ENCODE measurements at regions not wholly inside any gene's neighbourhood (a gene's known extent, or its start where the extent isn't known, plus 50 kb on each side); places are given as distances from the start of the nearest gene placed in this dataset.

DNA sequence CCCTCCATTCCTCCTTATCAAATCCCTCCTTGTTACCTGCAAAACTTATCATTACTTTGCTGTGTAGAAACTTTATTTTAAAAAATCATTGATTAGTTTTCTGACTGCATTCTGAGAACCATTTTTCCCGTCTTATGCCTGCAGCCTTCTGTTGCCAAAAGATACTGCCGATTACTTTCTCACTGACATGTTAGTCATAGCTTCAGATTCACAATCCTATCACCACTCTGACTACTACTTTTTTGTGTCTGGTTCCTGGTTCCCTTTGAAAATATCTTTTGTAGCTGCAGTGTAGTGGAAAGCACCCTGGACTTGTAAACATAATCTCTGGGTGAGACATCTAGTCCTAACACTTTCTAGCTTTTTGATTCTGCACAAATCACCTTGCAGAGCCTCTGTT, 71.7 kb downstream of the NR2F1 start:
- intact Hi-C loops (cut with DNase I) = no loop called here
- Histone ChIP-seq H3K4me3 (ENCODE audit: low read length in 3 of 3) (no peak overlapping the region), H3K36me3 (ENCODE audit: control insufficient read depth in 2 of 3, insufficient read depth in 3 of 3, low read length in 3 of 3) (no peaks in the 10 kb centered on the region), H3K9ac (ENCODE audit: low read length in 3 of 3) (no peak overlapping the region), H3K4me1 (ENCODE audit: control insufficient read depth in 2 of 3, insufficient read depth in 2 of 3, low read depth in 1 of 3, low read length in 3 of 3) (no peaks in the 10 kb centered on the region), H3K27me3 (ENCODE audit: control insufficient read depth, insufficient read depth, low read length) (no peaks in the 10 kb centered on the region), H3K27ac (ENCODE audit: low read depth in 2 of 2, low read length in 2 of 2) (no peak overlapping the region), H3K9me3 (ENCODE audit: control insufficient read depth in 2 of 3, insufficient read depth in 1 of 3, low read length in 3 of 3) (no peaks in the 10 kb centered on the region)
- DNase-seq (no peak), FAIRE-seq (no peak)
- no peak for TF ChIP-seq CTCF (IDR thresholded peaks at IDR 0.05; ENCODE audit: borderline replicate concordance, extremely low read depth, insufficient read depth)

DNA sequence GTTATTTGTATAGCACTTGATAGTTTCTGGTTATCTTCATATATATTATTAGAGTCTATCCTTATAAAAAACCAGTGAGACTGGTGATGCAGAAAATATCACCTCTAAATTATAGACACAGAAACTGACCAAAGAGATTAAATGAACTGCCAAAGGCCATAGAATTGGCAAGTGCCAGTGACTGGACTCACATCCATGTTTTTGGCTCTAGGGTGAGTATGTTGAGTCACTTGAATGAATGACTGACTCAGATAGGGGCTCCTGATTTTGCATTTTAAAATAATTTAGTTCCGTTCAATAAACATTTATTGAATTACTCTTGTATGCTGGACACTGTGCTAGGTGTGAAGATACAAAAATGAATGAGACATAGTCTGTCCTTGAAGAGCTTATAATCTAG, 70.7 kb downstream of the NR2F1 start:
- Histone ChIP-seq H3K27ac (ENCODE audit: low read depth in 2 of 2, low read length in 2 of 2) (no peak overlapping the region), H3K36me3 (ENCODE audit: control insufficient read depth in 2 of 3, insufficient read depth in 3 of 3, low read length in 3 of 3) (no peaks in the 10 kb centered on the region), H3K27me3 (ENCODE audit: control insufficient read depth, insufficient read depth, low read length) (no peaks in the 10 kb centered on the region), H3K4me1 (ENCODE audit: control insufficient read depth in 2 of 3, insufficient read depth in 2 of 3, low read depth in 1 of 3, low read length in 3 of 3) (no peaks in the 10 kb centered on the region), H3K9me3 (ENCODE audit: control insufficient read depth in 2 of 3, insufficient read depth in 1 of 3, low read length in 3 of 3) (no peaks in the 10 kb centered on the region), H3K4me3 (ENCODE audit: low read length in 3 of 3) (no peak overlapping the region), H3K9ac (ENCODE audit: low read length in 3 of 3) (no peak overlapping the region)
- no peak for TF ChIP-seq CTCF (IDR thresholded peaks at IDR 0.05; ENCODE audit: borderline replicate concordance, extremely low read depth, insufficient read depth)
- DNase-seq (no peak), FAIRE-seq (no peak)
- intact Hi-C loops (cut with DNase I) = no loop called here

DNA sequence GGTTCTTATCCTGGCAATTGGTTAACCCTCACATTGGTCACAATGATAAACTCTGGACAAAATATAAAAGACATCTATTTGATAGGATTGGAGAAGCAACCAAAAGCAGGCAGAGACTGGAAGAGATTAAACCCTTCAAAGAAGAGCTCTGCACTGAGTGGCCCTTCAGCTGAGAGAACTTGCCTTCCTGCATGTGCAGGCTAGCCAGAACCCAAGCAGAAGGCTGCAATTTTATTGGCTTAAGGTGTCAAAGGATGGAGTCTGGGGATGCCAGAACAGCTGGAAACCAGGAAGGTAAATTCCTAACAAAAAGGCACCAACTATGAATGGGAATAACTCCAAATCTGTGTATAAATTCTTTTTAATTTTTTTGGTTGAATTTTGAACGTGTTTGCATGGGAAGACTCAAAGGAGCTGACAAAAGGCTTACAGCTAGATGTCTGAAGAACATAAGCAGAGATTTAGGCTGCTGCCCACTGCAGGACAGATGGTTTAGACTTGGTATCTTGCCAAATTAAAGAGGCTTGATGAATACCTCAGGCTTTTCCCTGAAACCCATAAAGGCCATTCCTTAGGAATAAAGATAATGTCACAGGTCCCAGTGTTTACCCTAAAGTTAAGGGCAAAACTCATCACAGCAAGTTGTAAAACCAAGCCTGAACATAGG, 66.3 kb downstream of the NR2F1 start:
- FAIRE-seq (no peak), DNase-seq (no peak)
- TF ChIP-seq CTCF (IDR thresholded peaks at IDR 0.05; ENCODE audit: borderline replicate concordance, extremely low read depth, insufficient read depth) = no peak
- intact Hi-C loops (cut with DNase I) = no loop called here
- Histone ChIP-seq H3K9ac (ENCODE audit: low read length in 3 of 3) (no peak overlapping the region), H3K9me3 (ENCODE audit: control insufficient read depth in 2 of 3, insufficient read depth in 1 of 3, low read length in 3 of 3) (no peaks in the 10 kb centered on the region), H3K4me3 (ENCODE audit: low read length in 3 of 3) (no peak overlapping the region), H3K27ac (ENCODE audit: low read depth in 2 of 2, low read length in 2 of 2) (no peak overlapping the region), H3K36me3 (ENCODE audit: control insufficient read depth in 2 of 3, insufficient read depth in 3 of 3, low read length in 3 of 3) (no peaks in the 10 kb centered on the region), H3K27me3 (ENCODE audit: control insufficient read depth, insufficient read depth, low read length) (no peaks in the 10 kb centered on the region), H3K4me1 (ENCODE audit: control insufficient read depth in 2 of 3, insufficient read depth in 2 of 3, low read depth in 1 of 3, low read length in 3 of 3) (no peaks in the 10 kb centered on the region)

DNA sequence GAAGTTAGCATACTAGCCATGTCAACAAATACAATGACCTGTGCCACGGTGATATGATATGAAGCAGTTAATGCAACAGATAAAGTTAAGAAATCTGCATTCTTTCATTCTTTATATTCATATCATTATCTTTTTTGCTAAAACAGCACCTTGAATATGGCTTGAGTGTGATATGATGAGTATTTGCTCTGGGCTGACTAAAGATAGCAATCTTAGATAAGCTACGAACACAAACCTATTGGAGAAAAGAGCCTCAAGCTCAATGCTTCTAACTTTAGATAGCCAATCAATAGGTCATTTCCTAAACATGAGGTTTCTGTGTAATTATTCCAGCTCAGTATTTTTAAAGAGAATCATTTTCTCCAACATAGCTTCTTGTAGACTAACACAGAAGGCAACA, 61.7 kb downstream of the NR2F1 start:
- Histone ChIP-seq H3K4me1 (ENCODE audit: control insufficient read depth in 2 of 3, insufficient read depth in 2 of 3, low read depth in 1 of 3, low read length in 3 of 3) (no peaks in the 10 kb centered on the region), H3K27ac (ENCODE audit: low read depth in 2 of 2, low read length in 2 of 2) (no peak overlapping the region), H3K4me3 (ENCODE audit: low read length in 3 of 3) (no peak overlapping the region), H3K27me3 (ENCODE audit: control insufficient read depth, insufficient read depth, low read length) (no peaks in the 10 kb centered on the region), H3K9me3 (ENCODE audit: control insufficient read depth in 2 of 3, insufficient read depth in 1 of 3, low read length in 3 of 3) (no peaks in the 10 kb centered on the region), H3K36me3 (ENCODE audit: control insufficient read depth in 2 of 3, insufficient read depth in 3 of 3, low read length in 3 of 3) (no peaks in the 10 kb centered on the region), H3K9ac (ENCODE audit: low read length in 3 of 3) (no peak overlapping the region)
- no peak for FAIRE-seq
- no peak for DNase-seq
- TF ChIP-seq CTCF (IDR thresholded peaks at IDR 0.05; ENCODE audit: borderline replicate concordance, extremely low read depth, insufficient read depth) = no peak
- intact Hi-C loops (cut with DNase I) = no loop called here

All from kidney (tissue), 13 donors.